Cardiac fibroblast (primary cell): ENCODE measurements at regions not wholly inside any gene's neighbourhood (a gene's known extent, or its start where the extent isn't known, plus 50 kb on each side); places are given as distances from the start of the nearest gene placed in this dataset.

Experiments
- DNase-seq, 2 donors: peaks; one replicate each; pipeline versions ENCODE4 v3.0.0 to v3.0.0-alpha.2; 2010; ENCODE audit warnings: low read depth in 2 of 2
- H3K4me3 ChIP-seq, 2 donors: replicated peaks in 1 of 2; 1 replicate in 1 of 2; 2 replicates in 1 of 2; pipeline ENCODE4 v1.5.1; 2011; ENCODE audit warnings: low read depth in 2 of 2, low read length in 2 of 2, mild to moderate bottlenecking in 2 of 2, moderate library complexity in 1 of 2
- CTCF ChIP-seq: IDR thresholded peaks from one replicate; pipeline ENCODE4 v1.5.1; 2011; ENCODE audit warnings: low read depth, mild to moderate bottlenecking, low read length, inconsistent platforms

GRCh38 chr7:67392596-67393438 lies 396.2 kb downstream of the TYW1 start:
- DNase-seq = no peak
- H3K4me3 ChIP-seq = no peak overlapping the region
- TF ChIP-seq CTCF = no peak

- no peak for TF ChIP-seq CTCF
- DNase-seq = no peak
- H3K4me3 ChIP-seq = no peak overlapping the region
Measured at GRCh38 chr7:67393903-67394302, 397.3 kb downstream of the TYW1 start.

- no peak overlapping the region for H3K4me3 ChIP-seq
- no peak for DNase-seq
- TF ChIP-seq CTCF = no peak
Measured at GRCh38 chr7:67398916-67399315, 402.3 kb downstream of the TYW1 start.

GRCh38 chr7:67401492-67401891 lies 404.9 kb downstream of the TYW1 start:
- TF ChIP-seq CTCF = no peak
- H3K4me3 ChIP-seq = no peak overlapping the region
- no peak for DNase-seq

- no peak for TF ChIP-seq CTCF
- no peak overlapping the region for H3K4me3 ChIP-seq
- no peak for DNase-seq
Measured at GRCh38 chr7:67402280-67402679, 405.6 kb downstream of the TYW1 start.

GRCh38 chr7:67406976-67407375 lies 410.3 kb downstream of the TYW1 start:
- H3K4me3 ChIP-seq = no peak overlapping the region
- no peak for TF ChIP-seq CTCF
- no peak for DNase-seq
